MM.1S (cell line): ENCODE measurements at regions not wholly inside any gene's neighbourhood (a gene's known extent, or its start where the extent isn't known, plus 50 kb on each side); places are given as distances from the start of the nearest gene placed in this dataset.

Experiments
- EZH2 ChIP-seq: fragments of 300-600 bp; sonication (generic); optimal IDR thresholded peaks from 2 replicates; pipeline ENCODE3; 2017; ENCODE audit warnings: low read depth, mild to moderate bottlenecking, antibody characterized with exemption, low read length, mixed read lengths
- EZH2phosphoT487 ChIP-seq: fragments of 300-600 bp; sonication (generic); IDR thresholded peaks from 2 replicates; pipeline ENCODE4 v1.6.1; 2018; ENCODE audit warnings: antibody characterized with exemption, low read length
- TF ChIP-seq, protein P1 (sequence below): fragments of 300-600 bp; sonication (generic); IDR thresholded peaks from 2 replicates; pipeline ENCODE4 v1.5.1; 2016; ENCODE audit warnings: antibody characterized with exemption, low read length, mixed read lengths

DNA sequence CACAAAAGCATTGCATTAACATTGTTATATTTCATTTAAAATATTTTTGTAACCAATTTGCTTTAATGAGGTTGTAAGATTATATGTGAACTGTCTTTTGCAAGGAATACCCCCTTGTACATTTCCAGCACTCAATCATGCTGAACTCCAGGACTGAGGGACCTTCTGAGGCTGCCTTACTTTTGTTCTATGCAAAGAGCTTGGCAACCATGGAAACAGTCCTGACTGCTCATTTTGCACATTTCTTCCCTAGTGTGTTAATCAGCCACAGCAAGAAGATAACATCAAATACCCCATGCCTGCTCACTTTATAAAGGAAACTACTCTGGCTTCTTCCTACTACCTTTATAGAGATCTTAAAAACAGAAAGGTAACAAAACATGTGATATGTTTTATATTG is 355.6 kb upstream of the IZUMO3 start:
- TF ChIP-seq, protein P1, sequence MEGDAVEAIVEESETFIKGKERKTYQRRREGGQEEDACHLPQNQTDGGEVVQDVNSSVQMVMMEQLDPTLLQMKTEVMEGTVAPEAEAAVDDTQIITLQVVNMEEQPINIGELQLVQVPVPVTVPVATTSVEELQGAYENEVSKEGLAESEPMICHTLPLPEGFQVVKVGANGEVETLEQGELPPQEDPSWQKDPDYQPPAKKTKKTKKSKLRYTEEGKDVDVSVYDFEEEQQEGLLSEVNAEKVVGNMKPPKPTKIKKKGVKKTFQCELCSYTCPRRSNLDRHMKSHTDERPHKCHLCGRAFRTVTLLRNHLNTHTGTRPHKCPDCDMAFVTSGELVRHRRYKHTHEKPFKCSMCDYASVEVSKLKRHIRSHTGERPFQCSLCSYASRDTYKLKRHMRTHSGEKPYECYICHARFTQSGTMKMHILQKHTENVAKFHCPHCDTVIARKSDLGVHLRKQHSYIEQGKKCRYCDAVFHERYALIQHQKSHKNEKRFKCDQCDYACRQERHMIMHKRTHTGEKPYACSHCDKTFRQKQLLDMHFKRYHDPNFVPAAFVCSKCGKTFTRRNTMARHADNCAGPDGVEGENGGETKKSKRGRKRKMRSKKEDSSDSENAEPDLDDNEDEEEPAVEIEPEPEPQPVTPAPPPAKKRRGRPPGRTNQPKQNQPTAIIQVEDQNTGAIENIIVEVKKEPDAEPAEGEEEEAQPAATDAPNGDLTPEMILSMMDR: no peak
- TF ChIP-seq EZH2 (no peak), EZH2phosphoT487 (no peak)
